Hepatocyte (in vitro differentiated cells): ENCODE measurements at regions not wholly inside any gene's neighbourhood (a gene's known extent, or its start where the extent isn't known, plus 50 kb on each side); places are given as distances from the start of the nearest gene placed in this dataset.

ENCODE experiments used
- EZH2 ChIP-seq: fragments of 200-600 bp; sonication (generic); IDR thresholded peaks from 2 replicates; pipeline ENCODE4 v1.6.1; 2016; ENCODE audit warnings: antibody characterized with exemption, mild to moderate bottlenecking, borderline replicate concordance
- TF ChIP-seq, protein P1 (sequence below): fragments of 200-600 bp; sonication (generic); IDR thresholded peaks from 2 replicates; pipeline ENCODE4 v1.5.1; 2016; ENCODE audit warnings: antibody characterized with exemption, mild to moderate bottlenecking; ENCODE audit not compliant: poor library complexity

GRCh38 chr4:155578726-155579370, 87.8 kb upstream of the GUCY1A1 start:
- TF ChIP-seq, protein P1, sequence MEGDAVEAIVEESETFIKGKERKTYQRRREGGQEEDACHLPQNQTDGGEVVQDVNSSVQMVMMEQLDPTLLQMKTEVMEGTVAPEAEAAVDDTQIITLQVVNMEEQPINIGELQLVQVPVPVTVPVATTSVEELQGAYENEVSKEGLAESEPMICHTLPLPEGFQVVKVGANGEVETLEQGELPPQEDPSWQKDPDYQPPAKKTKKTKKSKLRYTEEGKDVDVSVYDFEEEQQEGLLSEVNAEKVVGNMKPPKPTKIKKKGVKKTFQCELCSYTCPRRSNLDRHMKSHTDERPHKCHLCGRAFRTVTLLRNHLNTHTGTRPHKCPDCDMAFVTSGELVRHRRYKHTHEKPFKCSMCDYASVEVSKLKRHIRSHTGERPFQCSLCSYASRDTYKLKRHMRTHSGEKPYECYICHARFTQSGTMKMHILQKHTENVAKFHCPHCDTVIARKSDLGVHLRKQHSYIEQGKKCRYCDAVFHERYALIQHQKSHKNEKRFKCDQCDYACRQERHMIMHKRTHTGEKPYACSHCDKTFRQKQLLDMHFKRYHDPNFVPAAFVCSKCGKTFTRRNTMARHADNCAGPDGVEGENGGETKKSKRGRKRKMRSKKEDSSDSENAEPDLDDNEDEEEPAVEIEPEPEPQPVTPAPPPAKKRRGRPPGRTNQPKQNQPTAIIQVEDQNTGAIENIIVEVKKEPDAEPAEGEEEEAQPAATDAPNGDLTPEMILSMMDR = no peak
- no peak for TF ChIP-seq EZH2
